Spleen (tissue), 11 donors: ENCODE measurements at regions not wholly inside any gene's neighbourhood (a gene's known extent, or its start where the extent isn't known, plus 50 kb on each side); places are given as distances from the start of the nearest gene placed in this dataset.

ENCODE experiments used
- DNase-seq: peaks from one replicate; pipeline ENCODE4 v3.0.0-alpha.2; 2020
- H3K27ac ChIP-seq, 8 donors: fragments of 200-600 bp; sonication (generic) in 7 of 8; 1 replicate in 4 of 8; 2 replicates in 4 of 8; pipeline versions ENCODE4 v1.5.0 to v1.8.0; 2016 to 2021; ENCODE audit warnings: inconsistent platforms in 4 of 8, mild to moderate bottlenecking in 4 of 8, moderate library complexity in 1 of 8
- H3K27me3 ChIP-seq, 7 donors: fragments of 200-600 bp; sonication (generic) in 6 of 7; replicated peaks in 1 of 7; 1 replicate in 4 of 7; 2 replicates in 3 of 7; pipeline versions ENCODE4 v1.5.0 to v1.8.0; 2016 to 2021; ENCODE audit warnings: inconsistent platforms in 3 of 7, mild to moderate bottlenecking in 1 of 7
- H3K36me3 ChIP-seq, 6 donors: fragments of 200-600 bp; sonication (generic) in 5 of 6; 1 replicate in 4 of 6; 2 replicates in 2 of 6; pipeline versions ENCODE4 v1.5.0 to v1.8.0; 2016 to 2021; ENCODE audit warnings: inconsistent platforms in 2 of 6
- H3K4me1 ChIP-seq, 6 donors: fragments of 200-600 bp; sonication (generic) in 5 of 6; 1 replicate in 3 of 6; 2 replicates in 3 of 6; pipeline versions ENCODE4 v1.5.0 to v1.8.0; 2016 to 2021; ENCODE audit warnings: inconsistent platforms in 3 of 6
- H3K4me3 ChIP-seq, 8 donors: fragments of 200-600 bp; sonication (generic) in 7 of 8; 1 replicate in 4 of 8; 2 replicates in 4 of 8; pipeline versions ENCODE4 v1.5.0 to v1.8.0; 2016 to 2021; ENCODE audit warnings: inconsistent platforms in 4 of 8, mild to moderate bottlenecking in 4 of 8, moderate library complexity in 2 of 8
- H3K9me3 ChIP-seq, 8 donors: fragments of 200-600 bp; sonication (generic) in 7 of 8; 1 replicate in 4 of 8; 2 replicates in 4 of 8; pipeline versions ENCODE4 v1.5.0 to v1.8.0; 2016 to 2021; ENCODE audit warnings: inconsistent platforms in 4 of 8
- POLR2A ChIP-seq, 3 donors: fragments of 450-650 bp; IDR thresholded peaks; one replicate each; pipeline ENCODE4 v1.5.1; 2017; ENCODE audit warnings: antibody characterized with exemption in 3 of 3, mild to moderate bottlenecking in 1 of 3
- POLR2AphosphoS5 ChIP-seq, 3 donors: sonication (generic); formaldehyde crosslinking; IDR thresholded peaks; one replicate each; pipeline ENCODE4 v1.5.1; 2017; ENCODE audit warnings: antibody characterized with exemption in 3 of 3
- WGBS, 5 donors: extraction: QIAGEN DNeasy Blood & Tissue Kit in 3 of 5; methylation state at CpG; one replicate each; pipeline versions ENCODE4 v1.1.5 to v1.1.7; 2013 to 2018; 5-methylcytosine and 5-hydroxymethylcytosine counted together
- intact Hi-C: fragments of 100-400 bp; cut with DNase I; formaldehyde crosslinking; loops from one replicate; pipeline ENCODE4 v1.15.0; 2023; ENCODE audit warnings: low total_unique reads
- TF ChIP-seq, protein P1 (sequence below), 11 experiments: fragments of 200-600 bp in 7 of 11; fragments of 450-650 bp in 4 of 11; sonication (generic) in 4 of 11; IDR thresholded peaks in 8 of 11; conservative IDR thresholded peaks in 3 of 11; 1 replicate in 7 of 11; 2 replicates in 4 of 11; pipeline versions ENCODE4 v1.4.0 to v1.8.0; 2016 to 2021; ENCODE audit warnings: antibody characterized with exemption in 11 of 11, inconsistent platforms in 4 of 11, mild to moderate bottlenecking in 1 of 11
- donor health status: healthy with polysubstance abuse.
- donor health status: DM: no; HTN: no; CAD: no; lungs with moderate emphysema.
- donor health status: DM: no; HTN: no; CAD: no.
- donor health status: Bipolar disorder and iron deficiency.
- donor health status: healthy.
- donor health status: DM: no; HTN: no; CAD: no.
- donor health status: DM: yes; HTN: yes; CAD: no.

DNA sequence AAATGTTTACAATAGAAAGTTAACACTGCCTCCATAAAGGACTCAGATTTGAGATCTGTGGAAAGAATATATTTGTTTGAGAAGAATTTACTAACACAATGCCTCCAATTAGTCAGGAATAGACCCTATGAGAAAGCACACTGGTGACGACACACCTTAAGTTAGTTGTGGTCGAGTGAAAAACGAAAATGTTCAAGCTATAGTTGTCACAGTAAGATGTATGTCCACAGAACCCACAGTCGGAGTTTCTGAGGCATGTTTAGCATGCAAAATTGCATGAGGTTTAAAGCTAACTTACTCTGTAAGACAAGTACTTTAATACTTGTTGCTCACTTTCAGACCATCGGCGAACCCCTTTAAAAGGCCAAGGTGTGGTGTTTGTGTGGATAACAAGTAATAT is 69.9 kb upstream of the SIPA1L2 start:
- intact Hi-C loops = no loop called here
- no peak overlapping the region for H3K4me3 ChIP-seq
- 87 to 96% (median 88%) methylated on average over 6 of the region's 6 CpGs for WGBS, 5 donors

GRCh38 chr1:232702911-232703310 is 73.0 kb upstream of the SIPA1L2 start:
- H3K4me1 ChIP-seq = peaks cover 0 to 18% (median 1%) of the 10 kb centered on the region in 6 donors
- 81 to 90% (median 84%) methylated on average over 5 of the region's 5 CpGs for WGBS, 5 donors
- no peak for DNase-seq
- no peaks in the 10 kb centered on the region for H3K36me3 ChIP-seq
- H3K4me3 ChIP-seq = no peak overlapping the region
- no peaks in the 10 kb centered on the region for H3K9me3 ChIP-seq
- no peaks in the 10 kb centered on the region for H3K27me3 ChIP-seq
- TF ChIP-seq, protein P1, sequence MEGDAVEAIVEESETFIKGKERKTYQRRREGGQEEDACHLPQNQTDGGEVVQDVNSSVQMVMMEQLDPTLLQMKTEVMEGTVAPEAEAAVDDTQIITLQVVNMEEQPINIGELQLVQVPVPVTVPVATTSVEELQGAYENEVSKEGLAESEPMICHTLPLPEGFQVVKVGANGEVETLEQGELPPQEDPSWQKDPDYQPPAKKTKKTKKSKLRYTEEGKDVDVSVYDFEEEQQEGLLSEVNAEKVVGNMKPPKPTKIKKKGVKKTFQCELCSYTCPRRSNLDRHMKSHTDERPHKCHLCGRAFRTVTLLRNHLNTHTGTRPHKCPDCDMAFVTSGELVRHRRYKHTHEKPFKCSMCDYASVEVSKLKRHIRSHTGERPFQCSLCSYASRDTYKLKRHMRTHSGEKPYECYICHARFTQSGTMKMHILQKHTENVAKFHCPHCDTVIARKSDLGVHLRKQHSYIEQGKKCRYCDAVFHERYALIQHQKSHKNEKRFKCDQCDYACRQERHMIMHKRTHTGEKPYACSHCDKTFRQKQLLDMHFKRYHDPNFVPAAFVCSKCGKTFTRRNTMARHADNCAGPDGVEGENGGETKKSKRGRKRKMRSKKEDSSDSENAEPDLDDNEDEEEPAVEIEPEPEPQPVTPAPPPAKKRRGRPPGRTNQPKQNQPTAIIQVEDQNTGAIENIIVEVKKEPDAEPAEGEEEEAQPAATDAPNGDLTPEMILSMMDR (IDR thresholded peaks at IDR 0.05 in 8 of 11, conservative IDR thresholded peaks at IDR 0.05 in 3 of 11) = no peak
- TF ChIP-seq POLR2A (IDR thresholded peaks at IDR 0.05) (no peak), POLR2AphosphoS5 (IDR thresholded peaks at IDR 0.05) (no peak)
- H3K27ac ChIP-seq = no peak overlapping the region
- intact Hi-C loops = no loop called here

More for the DNA sequence above, 69.9 kb upstream of the SIPA1L2 start:
- no peak for DNase-seq
- no peaks in the 10 kb centered on the region for H3K36me3 ChIP-seq
- H3K27me3 ChIP-seq = peaks cover 0 to 5% (median 0%) of the 10 kb centered on the region in 7 donors
- TF ChIP-seq, protein P1 (IDR thresholded peaks at IDR 0.05 in 8 of 11, conservative IDR thresholded peaks at IDR 0.05 in 3 of 11) = no peak
- TF ChIP-seq POLR2AphosphoS5 (IDR thresholded peaks at IDR 0.05) (no peak), POLR2A (IDR thresholded peaks at IDR 0.05) (no peak)
- H3K9me3 ChIP-seq = no peaks in the 10 kb centered on the region
- peaks cover 0 to 7% (median 0%) of the 10 kb centered on the region in 6 donors for H3K4me1 ChIP-seq
- no peak overlapping the region for H3K27ac ChIP-seq

- no peak overlapping the region for H3K4me3 ChIP-seq
- intact Hi-C loops = no loop called here
- H3K4me1 ChIP-seq = peaks cover 0 to 18% (median 1%) of the 10 kb centered on the region in 6 donors
- H3K9me3 ChIP-seq = no peaks in the 10 kb centered on the region
- TF ChIP-seq, protein P1 (IDR thresholded peaks at IDR 0.05 in 8 of 11, conservative IDR thresholded peaks at IDR 0.05 in 3 of 11) = no peak
- no peak for TF ChIP-seq POLR2AphosphoS5 (IDR thresholded peaks at IDR 0.05)
- no peak for TF ChIP-seq POLR2A (IDR thresholded peaks at IDR 0.05)
- H3K36me3 ChIP-seq = no peaks in the 10 kb centered on the region
- no peaks in the 10 kb centered on the region for H3K27me3 ChIP-seq
- WGBS, 5 donors = 31 to 66% (median 41%) methylated on average over 2 of the region's 2 CpGs
- DNase-seq = no peak
- peak overlapping the region in 4 of 8 donors; percentile 22 to 61 (median 42) for H3K27ac ChIP-seq
These were observed 74.3 kb upstream of the SIPA1L2 start for GRCh38 chr1:232704256-232704655.

DNA sequence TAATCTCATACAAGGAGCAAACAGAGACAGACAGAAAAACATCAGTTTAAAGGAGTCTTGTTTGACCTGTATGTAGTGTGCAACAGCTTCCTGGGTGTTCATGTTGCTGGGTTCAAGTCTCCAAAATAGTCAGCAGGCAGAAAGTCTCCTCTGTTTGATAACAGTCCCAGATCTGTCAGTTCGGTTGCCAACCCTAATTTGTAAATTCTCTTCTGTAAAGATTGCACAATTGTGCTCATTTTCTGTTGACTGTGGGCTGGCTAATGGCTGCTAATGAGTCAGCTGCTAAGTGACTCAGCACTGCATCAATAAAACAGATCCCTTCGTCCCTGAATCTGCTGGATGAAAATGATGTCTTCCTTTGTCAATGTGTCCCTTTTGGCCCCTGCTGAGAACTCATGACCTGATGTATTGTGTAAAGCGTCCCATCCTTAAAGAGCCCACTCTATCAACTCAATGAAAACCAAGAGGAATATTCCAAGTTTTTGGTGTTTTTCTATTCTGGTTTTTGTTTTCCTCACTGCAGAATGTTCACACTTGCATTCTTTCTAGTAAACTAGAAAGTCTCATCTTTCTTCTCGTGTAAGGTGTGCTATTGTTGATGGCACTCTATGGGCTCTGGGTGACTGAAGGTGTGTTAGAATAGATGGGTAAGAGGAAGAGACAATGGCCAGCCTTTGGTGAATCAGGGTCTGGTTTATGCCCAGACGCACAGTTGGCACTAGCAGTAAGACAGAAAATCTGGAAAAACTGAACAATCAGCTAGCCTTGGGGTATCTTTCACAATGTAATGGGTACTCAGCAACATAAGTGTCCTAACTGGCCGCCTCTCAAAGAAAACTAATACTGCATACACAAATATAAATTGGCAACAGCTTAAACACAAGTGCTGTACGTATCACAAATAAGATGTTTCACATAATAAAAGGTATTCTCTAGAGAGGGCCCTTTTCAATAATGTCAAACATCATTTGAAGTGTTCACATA is 75.1 kb upstream of the SIPA1L2 start:
- H3K4me1 ChIP-seq = peaks cover 0 to 18% (median 1%) of the 10 kb centered on the region in 6 donors
- peak overlapping the region in 4 of 8 donors; percentile 45 to 61 (median 56) for H3K27ac ChIP-seq
- intact Hi-C loops = no loop called here
- no peak for DNase-seq
- no peaks in the 10 kb centered on the region for H3K36me3 ChIP-seq
- TF ChIP-seq, protein P1 (IDR thresholded peaks at IDR 0.05 in 8 of 11, conservative IDR thresholded peaks at IDR 0.05 in 3 of 11) = no peak
- TF ChIP-seq POLR2AphosphoS5 (IDR thresholded peaks at IDR 0.05) = peak in 1 of 3 donors; percentile 63
- H3K27me3 ChIP-seq = no peaks in the 10 kb centered on the region
- H3K9me3 ChIP-seq = no peaks in the 10 kb centered on the region
- WGBS, 5 donors = 66 to 77% (median 68%) methylated on average over 7 of the region's 7 CpGs
- H3K4me3 ChIP-seq = no peak overlapping the region
